ENCODE measurements at regions not wholly inside any gene's neighbourhood (a gene's known extent, or its start where the extent isn't known, plus 50 kb on each side); places are given as distances from the start of the nearest gene placed in this dataset.

- H2AFZ ChIP-seq (ENCODE audit: low read depth) = no peak overlapping the region; the same call in 1 of the 2 replicates
- H3K27ac ChIP-seq (ENCODE audit: low read depth in 2 of 2, low read length in 1 of 2) = peak overlapping the region in 1 of 2 experiments; percentile 49; a peak in 1 of 4 replicates
- no peaks in the 10 kb centered on the region for H3K9me3 ChIP-seq
- H3K9me2 ChIP-seq = no peaks in the 10 kb centered on the region
- H3K79me2 ChIP-seq (ENCODE audit: insufficient read depth) = no peaks in the 10 kb centered on the region
- H3F3A ChIP-seq (replicated peaks; ENCODE audit: insufficient read depth) = peaks cover 12% of the 10 kb centered on the region
- H4K20me1 ChIP-seq (ENCODE audit: insufficient read depth) = no peaks in the 10 kb centered on the region
- no peaks in the 10 kb centered on the region for H3K36me3 ChIP-seq (replicated peaks in 1 of 2; ENCODE audit: control insufficient read depth in 1 of 2, insufficient read depth in 2 of 2, low read length in 1 of 2)
- WGBS (ENCODE audit: low lambda C conversion rate) = 84% methylated on average over 3 of the region's 3 CpGs
- no peaks in the 10 kb centered on the region for H3K27me3 ChIP-seq (ENCODE audit: insufficient read depth)
- TF ChIP-seq REST (IDR thresholded peaks at IDR 0.05; ENCODE audit: low read depth, low read length) (no peak), USF1 (IDR thresholded peaks at IDR 0.05; ENCODE audit: borderline replicate concordance, low read depth) (no peak), GABPA (IDR thresholded peaks at IDR 0.05; ENCODE audit: low read depth) (no peak), IRF3 (IDR thresholded peaks at IDR 0.05; ENCODE audit: low read depth, low read length) (no peak), ELF1 (IDR thresholded peaks at IDR 0.05) (no peak)
- H3K4me2 ChIP-seq = no peak overlapping the region
- ChIA-PET POLR2A (no interaction called here), CTCF (no interaction called here)
- H3K4me1 ChIP-seq (ENCODE audit: control insufficient read depth in 1 of 2, insufficient read depth in 2 of 2, low read depth in 1 of 2, low read length in 1 of 2) = peaks cover 2 to 11% of the 10 kb centered on the region in 2 experiments; a peak in 3 of 4 replicates
- no peak for DNase-seq
- no peak overlapping the region for H3K9ac ChIP-seq
- H3K4me3 ChIP-seq (ENCODE audit: low read depth in 2 of 2, low read length in 1 of 2) = no peak overlapping the region
These were observed 336.6 kb upstream of the TBC1D5 start for GRCh38 chr3:18079062-18079461.

GRCh38 chr3:18077128-18077840 is 334.9 kb upstream of the TBC1D5 start:
- WGBS (ENCODE audit: low lambda C conversion rate) = 70% methylated on average over 7 of the region's 7 CpGs
- no peaks in the 10 kb centered on the region for H3K9me2 ChIP-seq
- H3K79me2 ChIP-seq (ENCODE audit: insufficient read depth) = no peaks in the 10 kb centered on the region
- no peaks in the 10 kb centered on the region for H3K36me3 ChIP-seq (replicated peaks in 1 of 2; ENCODE audit: control insufficient read depth in 1 of 2, insufficient read depth in 2 of 2, low read length in 1 of 2)
- H3K27me3 ChIP-seq (ENCODE audit: insufficient read depth) = no peaks in the 10 kb centered on the region
- no peak overlapping the region for H3K9ac ChIP-seq
- DNase-seq = no peak
- peaks cover 2 to 11% of the 10 kb centered on the region in 2 experiments; a peak in 3 of 4 replicates for H3K4me1 ChIP-seq (ENCODE audit: control insufficient read depth in 1 of 2, insufficient read depth in 2 of 2, low read depth in 1 of 2, low read length in 1 of 2)
- H2AFZ ChIP-seq (ENCODE audit: low read depth) = no peak overlapping the region; the same call in 1 of the 2 replicates
- H3K4me3 ChIP-seq (ENCODE audit: low read depth in 2 of 2, low read length in 1 of 2) = no peak overlapping the region
- H4K20me1 ChIP-seq (ENCODE audit: insufficient read depth) = no peaks in the 10 kb centered on the region
- POLR2A ChIA-PET = no interaction called here
- CTCF ChIA-PET = no interaction called here
- H3K9me3 ChIP-seq = no peaks in the 10 kb centered on the region
- H3K27ac ChIP-seq (ENCODE audit: low read depth in 2 of 2, low read length in 1 of 2) = no peak overlapping the region
- H3F3A ChIP-seq (replicated peaks; ENCODE audit: insufficient read depth) = peaks cover 12% of the 10 kb centered on the region
- no peak overlapping the region for H3K4me2 ChIP-seq
- TF ChIP-seq ELF1 (IDR thresholded peaks at IDR 0.05) (no peak), USF1 (IDR thresholded peaks at IDR 0.05; ENCODE audit: borderline replicate concordance, low read depth) (no peak), FOXM1 (IDR thresholded peaks at IDR 0.05; ENCODE audit: low read depth) (no peak), EZH2phosphoT487 (IDR thresholded peaks at IDR 0.05; ENCODE audit: borderline replicate concordance, low read depth) (no peak), POLR2AphosphoS5 (IDR thresholded peaks at IDR 0.05; ENCODE audit: low read depth, low read length) (no peak), ZBTB33 (IDR thresholded peaks at IDR 0.05; ENCODE audit: borderline replicate concordance, low read depth) (no peak), NFIC (IDR thresholded peaks at IDR 0.05; ENCODE audit: borderline replicate concordance) (no peak), YY1 (IDR thresholded peaks at IDR 0.05; ENCODE audit: low read depth) (no peak), CTCF (IDR thresholded peaks at IDR 0.05) (no peak), MAX (IDR thresholded peaks at IDR 0.05; ENCODE audit: low read depth) (no peak), TEAD4 (IDR thresholded peaks at IDR 0.05; ENCODE audit: borderline replicate concordance, insufficient read depth) (no peak), FOXJ3 (CRISPR knock-in tag; IDR thresholded peaks at IDR 0.05) (no peak)

Measured in SK-N-SH (cell line).